ENCODE measurements at regions not wholly inside any gene's neighbourhood (a gene's known extent, or its start where the extent isn't known, plus 50 kb on each side); places are given as distances from the start of the nearest gene placed in this dataset.

GRCh38 chr3:159922861-159923312, 65.7 kb upstream of the IL12A start:
- ATAC-seq (no peak), DNase-seq (ENCODE audit: low spot score) (no peak)
- TF ChIP-seq JUNB (IDR thresholded peaks at IDR 0.05; ENCODE audit: unreplicated experiment) (no peak), EZH2 (IDR thresholded peaks at IDR 0.05; ENCODE audit: low read depth, unreplicated experiment) (no peak), ZNF114 (CRISPR knock-in tag; IDR thresholded peaks at IDR 0.05) (no peak), ZNF462 (CRISPR knock-in tag; IDR thresholded peaks at IDR 0.05) (no peak), STAT1 (IDR thresholded peaks at IDR 0.05; ENCODE audit: unreplicated experiment) (no peak), CREB1 (CRISPR knock-in tag; IDR thresholded peaks at IDR 0.05; ENCODE audit: low read depth) (no peak), EZH2phosphoT487 (IDR thresholded peaks at IDR 0.05; ENCODE audit: unreplicated experiment) (no peak), CTCF (conservative IDR thresholded peaks at IDR 0.05; ENCODE audit: low read depth in 2 of 2) (no peak), NANOG (IDR thresholded peaks at IDR 0.05; ENCODE audit: borderline replicate concordance) (no peak), ZNF331 (CRISPR knock-in tag; IDR thresholded peaks at IDR 0.05; ENCODE audit: low read depth) (no peak), POLR2AphosphoS5 (IDR thresholded peaks at IDR 0.05; ENCODE audit: low read depth) (no peak), REST (IDR thresholded peaks at IDR 0.05; ENCODE audit: unreplicated experiment) (no peak)
- H3K36me3 Mint-ChIP-seq (ENCODE audit: low read depth), result no peaks in the 10 kb centered on the region
- Histone ChIP-seq H2AFZ (no peak overlapping the region), H3K27ac (ENCODE audit: low read depth) (no peak overlapping the region), H3K36me3 (ENCODE audit: insufficient read depth) (no peaks in the 10 kb centered on the region), H3K4me3 (no peak overlapping the region), H3K4me2 (no peak overlapping the region), H4K20me1 (replicated peaks; ENCODE audit: insufficient read depth) (no peaks in the 10 kb centered on the region), H3K27me3 (ENCODE audit: insufficient read depth) (no peaks in the 10 kb centered on the region), H3K9me2 (ENCODE audit: insufficient read depth) (0 out of 2 replicates have a peak, but pooled peaks cover 12% of the 10 kb centered on the region), H3K4me1 (ENCODE audit: insufficient read depth) (no peaks in the 10 kb centered on the region), H3F3A (replicated peaks; ENCODE audit: low read depth) (no peaks in the 10 kb centered on the region), H3K79me2 (replicated peaks; ENCODE audit: insufficient read depth) (no peaks in the 10 kb centered on the region)
- H3K27ac Mint-ChIP-seq, result no peak overlapping the region
- H3K9me3 Mint-ChIP-seq, result no peaks in the 10 kb centered on the region
- no peak overlapping the region for H3K4me3 Mint-ChIP-seq
- no peaks in the 10 kb centered on the region for H3K27me3 Mint-ChIP-seq (ENCODE audit: insufficient read depth, low read depth, poor library complexity)
- H3K4me1 Mint-ChIP-seq, result no peaks in the 10 kb centered on the region
